NCI-H2029 (cell line): ENCODE measurements at regions not wholly inside any gene's neighbourhood (a gene's known extent, or its start where the extent isn't known, plus 50 kb on each side); places are given as distances from the start of the nearest gene placed in this dataset.
"Not testable (repeated sequence)": the region's sequence is repeated elsewhere in the genome, so short reads cannot be mapped to it uniquely, and the experiment has no call there.

Source experiments
- DNase-seq: peaks from one replicate; lab custom pipeline; 2025; lab: John Stamatoyannopoulos, UW

DNA sequence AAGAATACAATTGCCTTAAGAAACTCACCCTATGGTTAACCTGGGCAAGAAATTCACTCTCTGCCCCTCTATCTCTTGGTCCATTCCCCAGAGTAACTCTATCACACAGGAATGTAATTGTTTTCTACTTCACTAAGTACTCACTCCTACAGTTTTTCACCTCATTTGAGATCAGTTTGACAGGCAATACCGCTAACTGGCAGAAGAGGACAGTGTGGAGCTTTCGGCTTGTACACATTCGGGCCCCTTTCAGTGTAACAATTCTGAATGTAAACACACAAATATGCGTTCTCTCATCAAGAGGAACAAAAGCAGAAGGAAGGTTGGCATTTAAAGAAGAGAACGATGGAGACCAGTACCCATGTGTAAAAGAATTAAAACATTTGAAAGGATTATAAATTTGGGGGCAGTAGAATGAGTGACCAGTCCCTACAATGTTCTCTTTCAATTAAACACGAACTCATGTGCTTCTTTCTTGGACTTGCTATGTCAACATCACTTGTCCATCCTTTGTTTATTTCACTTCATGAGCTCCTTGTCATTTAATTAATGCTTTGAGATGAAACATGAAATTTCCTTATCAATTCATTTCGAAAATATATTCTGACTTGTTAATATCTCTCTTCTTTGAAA, 188.5 kb upstream of the GRAMD2B start:
- DNase-seq: peak; percentile 2

DNA sequence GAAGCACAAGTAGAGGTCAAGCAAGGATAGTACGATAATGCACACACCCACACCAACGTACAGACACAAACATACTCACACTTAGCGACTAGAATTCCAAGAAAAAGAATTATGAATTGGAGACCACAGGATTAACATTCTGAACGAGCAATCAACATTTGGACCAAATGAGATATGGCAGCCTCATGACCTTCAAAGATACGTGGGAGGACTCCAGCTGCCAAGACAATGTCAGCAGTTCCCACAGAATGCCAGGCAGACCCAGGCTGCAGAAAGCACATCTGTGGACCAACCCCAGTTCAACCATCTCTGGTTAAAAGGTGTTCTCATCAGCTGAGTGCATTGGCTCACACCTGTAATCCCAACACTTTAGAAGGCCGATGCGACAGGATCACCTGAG, 187.6 kb upstream of the GRAMD2B start:
- DNase-seq: no peak

DNA sequence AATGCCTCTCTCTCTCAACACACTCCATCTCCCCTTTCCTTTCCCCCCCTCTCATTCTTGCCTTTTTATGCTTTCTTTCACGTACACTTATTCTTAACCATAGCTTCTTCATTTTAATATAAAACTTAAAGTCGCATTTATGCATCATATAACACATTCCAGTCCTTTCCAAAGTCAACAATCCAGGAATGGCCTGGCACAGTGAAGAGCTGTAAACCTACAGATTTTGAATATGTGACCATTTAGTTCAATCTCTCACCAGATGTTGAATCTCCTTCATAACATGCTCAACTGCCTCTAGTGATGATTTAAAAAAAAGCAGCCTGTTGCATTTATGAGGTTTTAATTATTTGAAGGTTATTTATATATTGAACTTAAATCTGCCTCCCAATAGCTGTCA, 186.2 kb upstream of the GRAMD2B start:
- DNase-seq: no peak

DNA sequence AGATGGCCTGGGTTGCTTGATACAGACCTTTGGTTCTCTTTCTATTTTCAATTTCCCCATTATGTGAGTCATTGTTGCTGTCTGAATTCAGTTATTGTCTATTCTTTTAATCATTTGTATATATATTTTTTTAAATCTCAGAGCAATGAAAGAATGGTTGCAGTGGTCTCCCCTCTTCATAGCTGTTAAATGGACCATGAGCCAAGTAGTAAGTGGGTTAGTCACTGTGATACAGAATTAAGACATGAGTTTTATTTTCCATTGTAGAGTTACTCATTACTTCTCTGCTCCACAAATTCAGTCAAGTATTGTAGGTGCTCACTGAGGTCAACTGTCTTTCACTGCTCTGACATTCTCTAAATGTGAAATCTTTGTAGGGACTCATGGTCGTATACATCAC, 174.6 kb upstream of the GRAMD2B start:
- DNase-seq: no peak

DNA sequence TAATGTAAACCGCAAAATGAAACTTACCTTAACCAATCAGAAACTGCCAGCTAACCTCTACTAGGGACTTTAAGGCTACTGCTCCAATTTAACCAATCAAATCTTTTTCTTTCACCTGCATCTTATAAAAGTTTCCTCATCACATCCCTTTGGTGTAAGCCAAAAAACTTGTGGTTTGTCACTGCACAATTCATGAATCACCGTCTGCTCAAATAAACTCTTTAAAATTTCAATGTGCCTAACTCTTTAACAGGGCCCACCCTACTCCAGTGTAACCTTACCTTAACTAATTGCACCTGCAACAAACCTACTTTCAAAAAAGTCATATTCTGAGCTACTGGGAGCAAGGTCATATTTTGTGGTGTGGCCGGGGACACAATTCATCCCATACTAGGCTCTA, 172.2 kb upstream of the GRAMD2B start:
- DNase-seq: no peak

DNA sequence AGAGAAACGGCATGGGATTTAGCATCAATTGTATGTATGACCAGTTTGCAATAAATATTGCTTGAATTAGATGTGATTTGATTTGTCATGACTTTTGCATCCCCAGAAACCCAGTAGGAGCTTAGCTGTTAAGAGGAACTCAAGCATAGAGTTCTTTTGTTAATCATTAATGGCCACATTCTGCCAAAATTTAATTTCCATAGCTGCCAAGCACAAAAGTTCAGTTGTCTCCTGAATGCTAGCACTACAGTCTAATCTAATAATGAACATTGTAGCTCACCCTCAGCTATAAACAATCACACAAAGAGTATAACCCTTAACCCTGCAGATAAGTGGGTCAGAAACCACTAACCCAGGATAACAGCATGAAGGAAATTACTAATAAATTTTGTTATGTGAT, 169.8 kb upstream of the GRAMD2B start:
- no peak for DNase-seq

DNA sequence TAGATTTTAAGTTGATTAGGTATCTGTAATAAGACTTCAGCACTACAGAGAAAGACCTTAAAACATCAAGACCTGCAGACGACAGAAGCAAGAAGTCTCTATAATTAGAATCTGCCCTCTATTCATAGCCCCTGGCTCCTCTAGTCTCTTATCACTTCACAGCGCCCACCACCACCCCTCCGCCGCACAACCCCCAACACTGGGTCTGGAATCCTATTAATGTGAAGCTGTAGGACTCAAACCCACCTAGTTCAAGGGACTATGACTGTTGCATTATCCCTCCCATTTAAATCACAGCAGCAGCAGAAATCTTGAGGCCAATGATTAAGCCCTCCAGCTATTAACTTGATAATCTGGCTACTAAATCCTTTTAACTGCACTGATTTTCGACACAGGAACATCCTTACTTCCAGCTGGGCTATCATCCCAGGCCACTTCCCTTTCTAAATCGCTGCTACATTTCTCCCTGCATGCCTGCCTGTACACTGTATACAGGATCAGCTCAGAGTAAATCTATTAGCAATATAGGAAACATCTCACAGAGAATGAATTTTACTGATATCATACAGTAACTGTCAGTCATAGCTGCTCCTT, 159.5 kb upstream of the GRAMD2B start:
- DNase-seq: no peak

DNA sequence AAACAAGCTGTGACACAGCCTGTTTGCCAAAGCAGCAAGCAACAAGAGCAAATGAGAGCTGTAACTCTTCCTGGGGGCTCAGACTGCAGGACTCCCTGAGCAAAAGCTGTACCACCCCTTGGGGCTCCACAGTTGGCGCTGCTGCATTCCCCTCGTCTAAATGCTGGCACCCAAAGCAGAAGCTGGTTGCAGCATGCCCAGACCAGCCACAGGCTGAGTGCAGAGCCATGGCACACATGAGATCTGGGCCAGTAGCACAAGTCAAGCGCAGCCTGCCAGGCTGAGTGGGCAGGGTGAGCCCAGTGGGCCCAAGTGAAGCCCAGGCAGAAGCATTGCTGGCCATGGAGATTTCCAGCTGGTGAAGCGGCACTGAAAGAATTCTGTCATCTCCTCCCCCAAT, 157.3 kb upstream of the GRAMD2B start:
- DNase-seq: no peak

DNA sequence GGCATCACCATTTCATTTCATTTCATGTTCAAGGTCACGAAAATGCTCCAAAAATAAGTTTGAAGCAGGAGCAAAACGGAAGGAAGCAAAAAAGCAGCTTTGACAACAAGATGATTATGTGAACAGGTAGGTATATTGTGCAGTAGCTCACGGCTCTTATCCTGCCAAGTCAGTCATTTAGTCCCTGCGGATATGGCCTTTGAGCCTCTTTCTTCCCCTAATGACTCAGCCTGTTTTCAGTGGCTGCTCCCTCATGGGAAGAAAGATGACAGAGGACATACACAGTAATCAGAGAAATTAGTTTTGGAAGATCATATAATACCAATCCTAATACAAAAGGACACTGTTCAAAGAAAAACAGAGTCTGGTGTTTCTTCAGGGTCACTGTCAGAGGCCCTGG, 155.8 kb upstream of the GRAMD2B start:
- DNase-seq: no peak

DNA sequence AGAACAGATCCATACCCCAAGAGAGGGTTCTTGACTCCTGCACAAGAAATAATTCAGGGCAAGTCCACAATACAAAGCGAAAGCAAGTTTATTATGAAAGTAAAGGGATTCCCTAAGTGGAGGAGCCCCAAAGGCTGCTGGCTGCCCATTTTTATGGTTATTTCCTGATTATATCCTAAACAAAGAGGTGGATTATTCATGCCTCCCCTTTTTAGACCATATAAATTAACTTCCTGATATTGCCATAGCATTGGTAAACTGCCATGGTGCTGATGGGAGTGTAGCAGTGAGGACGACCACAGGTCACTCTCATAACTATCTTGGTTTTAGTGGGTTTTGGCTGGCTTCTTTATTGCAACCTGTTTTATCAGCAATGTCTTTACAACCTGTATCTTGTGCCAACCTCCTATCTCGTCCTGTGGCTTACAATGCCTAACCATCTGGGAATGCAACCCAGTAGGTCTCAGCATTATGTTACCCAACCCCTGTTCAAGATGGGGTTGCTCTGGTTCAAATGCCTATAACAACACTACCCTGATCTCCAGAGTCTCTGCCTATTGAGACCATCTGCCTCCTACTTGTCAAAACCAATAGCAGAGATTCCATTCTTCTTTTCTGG, 154.4 kb upstream of the GRAMD2B start:
- DNase-seq: no peak

DNA sequence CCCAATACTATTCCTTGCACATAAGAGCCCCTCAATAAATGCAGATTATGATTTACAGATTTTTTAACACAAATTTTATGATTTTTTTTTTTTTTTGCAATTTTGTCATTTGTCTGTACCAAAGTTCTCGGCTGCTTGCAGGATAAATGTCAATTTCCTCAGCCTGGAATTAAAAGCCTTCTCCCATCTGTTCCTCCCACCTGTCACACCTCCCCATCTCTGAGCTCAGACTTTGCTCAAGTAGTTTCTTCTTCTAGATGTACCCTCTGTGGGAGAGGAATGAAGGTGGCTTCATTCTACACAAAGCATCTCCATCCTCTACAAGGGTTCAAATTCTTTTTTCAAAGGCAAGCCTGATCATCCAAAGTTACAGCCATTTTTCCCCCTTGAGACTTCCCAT, 153.7 kb upstream of the GRAMD2B start:
- DNase-seq: no peak

DNA sequence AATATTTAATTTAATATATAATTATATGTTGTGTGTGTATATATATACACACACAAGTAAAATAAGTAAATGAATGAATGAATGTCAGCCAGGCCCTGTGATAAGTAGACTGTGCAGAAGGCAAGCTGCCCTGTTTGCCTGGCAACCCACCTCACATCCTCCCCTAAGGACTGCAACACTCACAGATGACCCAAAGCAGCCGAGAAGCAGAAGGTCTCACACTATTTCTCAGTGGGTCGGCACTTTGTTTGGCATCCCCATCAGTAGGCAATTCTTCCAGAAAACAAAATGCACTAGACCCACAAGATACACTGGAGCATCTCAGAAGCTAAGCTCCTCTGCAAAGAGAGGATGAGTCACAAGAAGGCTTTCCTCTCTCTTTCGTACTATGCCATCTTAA, 152.1 kb upstream of the GRAMD2B start:
- DNase-seq: no peak

DNA sequence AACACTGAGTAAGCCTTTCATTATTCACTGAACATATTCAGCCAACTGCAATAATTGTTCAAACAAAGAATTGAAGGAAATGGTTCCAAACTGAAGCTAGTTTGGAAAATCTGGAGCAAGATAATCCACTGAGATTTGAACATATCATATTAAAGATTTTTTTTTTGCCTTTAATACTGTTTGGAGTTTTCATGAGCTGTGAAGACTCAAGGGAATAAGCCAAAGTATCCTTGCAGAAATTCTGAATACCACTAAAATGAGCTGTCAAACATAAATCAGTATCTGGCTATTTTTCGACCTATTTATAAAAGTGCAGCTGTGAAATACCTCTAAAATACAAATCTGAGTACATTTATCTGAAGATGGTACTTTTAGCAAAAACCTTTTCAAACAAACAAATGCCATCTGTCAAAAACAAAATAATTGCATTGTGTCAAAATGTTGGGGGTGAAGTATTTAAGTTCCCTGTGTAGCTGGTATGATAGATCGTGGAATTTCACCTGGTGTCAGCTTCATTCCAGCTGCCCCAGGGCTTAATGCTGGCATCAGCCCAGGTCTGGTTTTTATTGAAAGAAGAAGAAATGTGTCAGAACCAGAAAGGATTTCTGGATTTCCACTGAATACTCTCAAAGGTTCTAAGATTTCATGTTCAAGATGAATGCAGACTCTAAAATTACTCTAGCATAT, 149.0 kb upstream of the GRAMD2B start:
- DNase-seq: no peak

DNA sequence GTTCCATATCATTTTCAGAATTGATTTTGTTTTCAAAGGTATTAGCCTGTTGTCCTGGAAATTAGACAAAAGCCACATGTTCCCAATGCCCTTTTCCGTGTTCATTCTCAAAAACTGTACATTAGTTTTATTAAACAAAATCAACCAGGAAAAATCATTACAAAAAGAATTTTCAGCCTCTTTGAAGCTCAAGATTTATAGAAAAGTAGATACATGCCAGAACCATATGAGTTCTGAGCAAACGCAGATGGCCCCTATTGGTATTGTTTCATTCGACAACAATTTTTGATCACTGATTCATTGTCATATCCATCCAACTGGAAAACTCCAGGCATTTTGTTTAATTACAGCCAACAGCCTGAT, 148.5 kb upstream of the GRAMD2B start:
- DNase-seq: no peak

DNA sequence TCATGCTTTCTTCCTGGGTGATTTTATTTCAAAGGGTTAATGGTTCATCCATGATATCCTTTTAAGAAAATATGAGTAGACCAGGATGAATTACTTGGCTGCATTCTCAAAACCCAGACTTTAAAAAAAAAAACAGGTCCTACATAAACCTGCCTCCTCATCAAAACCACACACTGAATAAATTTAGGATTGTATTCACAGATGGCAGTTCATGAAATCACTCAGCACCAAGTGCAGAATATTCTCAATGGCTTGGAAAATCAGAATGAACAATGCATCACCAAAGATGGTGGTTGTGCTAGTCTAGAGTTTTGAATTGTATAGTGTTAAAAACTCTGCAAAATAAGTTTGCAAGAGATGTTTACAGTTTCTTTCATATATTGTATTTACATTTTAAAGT, 145.4 kb upstream of the GRAMD2B start:
- DNase-seq: no peak

DNA sequence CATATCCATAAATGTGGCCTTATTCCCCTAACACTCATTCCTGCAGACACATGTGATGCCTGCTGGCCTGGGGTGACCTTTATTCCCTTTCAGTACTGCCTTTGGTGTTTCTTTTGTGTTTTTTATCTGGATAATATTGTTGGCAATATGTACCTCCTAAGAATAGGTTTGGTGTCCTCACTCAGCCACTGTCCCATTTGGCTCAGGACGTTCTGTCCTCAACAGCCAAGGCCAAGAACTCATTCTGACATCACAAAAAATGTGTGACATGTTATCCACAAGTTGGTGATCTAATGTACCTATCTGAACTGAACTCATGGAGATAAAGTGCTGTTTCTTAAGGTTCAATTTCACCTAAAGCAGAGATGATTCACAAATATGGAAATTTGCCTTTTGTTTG, 142.9 kb upstream of the GRAMD2B start:
- DNase-seq: no peak

DNA sequence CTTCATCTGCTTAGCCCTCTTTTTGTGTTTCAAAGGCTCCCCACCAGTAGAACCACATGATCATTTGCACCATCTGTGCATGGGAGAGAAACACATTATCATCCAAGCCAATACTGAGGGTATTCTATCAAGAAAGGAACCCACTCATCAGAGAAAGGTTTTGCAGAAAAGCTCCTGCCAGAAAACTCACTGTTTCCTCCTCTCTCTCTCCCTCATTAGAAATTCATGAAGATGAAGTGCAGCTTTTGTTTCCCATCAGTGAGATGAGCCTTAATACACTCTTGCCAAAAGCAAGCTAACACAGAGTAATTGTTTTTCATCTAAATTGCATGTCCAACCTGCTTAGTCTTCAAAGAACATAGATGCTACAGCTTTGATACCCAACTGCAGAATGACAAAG, 142.4 kb upstream of the GRAMD2B start:
- DNase-seq: no peak

DNA sequence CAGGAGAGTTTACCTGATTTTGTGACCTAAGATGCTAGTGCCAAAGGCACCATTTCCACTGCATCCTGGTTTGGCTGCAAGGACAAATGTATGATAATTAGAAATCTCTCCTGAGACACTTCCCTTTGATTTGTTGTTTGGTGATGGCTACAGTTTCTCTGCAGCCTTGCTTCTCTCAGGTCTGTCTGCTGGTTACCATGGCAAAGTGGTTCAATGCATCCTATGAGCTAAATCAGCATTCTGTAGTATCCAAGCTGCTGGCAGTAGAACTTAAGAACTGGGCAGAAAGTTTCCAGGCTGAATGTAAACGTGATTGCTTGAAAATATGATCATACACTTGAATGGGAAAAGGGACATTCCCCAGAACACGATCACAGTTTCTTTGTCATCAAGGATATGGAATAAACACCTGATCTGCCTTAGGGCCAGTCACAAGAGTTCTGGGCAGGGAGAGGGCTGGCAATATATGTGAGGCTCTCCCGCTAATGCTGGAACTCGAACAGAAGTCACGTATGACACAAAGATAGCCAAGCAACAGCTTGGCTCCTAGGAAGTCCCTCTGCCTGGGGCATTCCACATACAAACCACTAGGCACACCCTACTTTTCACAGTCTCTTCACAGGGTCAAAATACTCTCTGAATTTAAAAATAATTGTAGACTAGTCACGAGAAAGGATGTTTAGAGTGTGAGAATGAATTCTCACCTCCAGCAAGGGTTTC, 138.1 kb upstream of the GRAMD2B start:
- DNase-seq: no peak

DNA sequence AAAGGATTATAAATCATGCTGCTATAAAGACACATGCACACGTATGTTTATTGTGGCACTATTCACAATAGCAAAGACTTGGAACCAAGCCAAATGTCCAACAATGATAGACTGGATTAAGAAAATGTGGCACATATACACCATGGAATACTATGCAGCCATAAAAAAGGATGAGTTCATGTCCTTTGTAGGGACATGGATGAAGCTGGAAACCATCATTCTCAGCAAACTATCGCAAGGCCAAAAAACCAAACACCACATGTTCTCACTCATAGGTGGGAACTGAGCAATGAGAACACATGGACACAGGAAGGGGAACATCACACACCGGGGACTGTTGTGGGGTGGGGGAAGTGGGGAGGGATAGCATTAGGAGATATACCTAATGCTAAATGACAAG, 127.1 kb upstream of the GRAMD2B start:
- DNase-seq: not testable (repeated sequence)

DNA sequence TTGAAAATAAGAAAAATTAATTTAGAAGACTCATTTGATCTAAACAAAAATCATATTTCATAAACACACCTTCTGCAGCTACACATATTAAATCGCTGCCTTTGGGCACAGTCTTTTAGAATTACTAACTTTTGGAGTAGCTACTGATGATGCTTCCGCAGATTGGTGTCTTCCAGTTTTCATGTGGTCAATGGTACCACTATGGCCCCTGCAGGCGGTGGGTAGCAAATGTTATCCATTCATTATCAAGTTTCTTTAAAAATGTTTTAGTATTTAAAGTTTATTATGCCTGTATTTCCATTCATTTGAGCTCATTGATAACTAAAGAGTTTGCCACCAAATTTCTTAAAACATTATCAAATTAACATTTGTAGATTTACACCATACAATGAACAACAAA, 122.9 kb upstream of the GRAMD2B start:
- DNase-seq: no peak

DNA sequence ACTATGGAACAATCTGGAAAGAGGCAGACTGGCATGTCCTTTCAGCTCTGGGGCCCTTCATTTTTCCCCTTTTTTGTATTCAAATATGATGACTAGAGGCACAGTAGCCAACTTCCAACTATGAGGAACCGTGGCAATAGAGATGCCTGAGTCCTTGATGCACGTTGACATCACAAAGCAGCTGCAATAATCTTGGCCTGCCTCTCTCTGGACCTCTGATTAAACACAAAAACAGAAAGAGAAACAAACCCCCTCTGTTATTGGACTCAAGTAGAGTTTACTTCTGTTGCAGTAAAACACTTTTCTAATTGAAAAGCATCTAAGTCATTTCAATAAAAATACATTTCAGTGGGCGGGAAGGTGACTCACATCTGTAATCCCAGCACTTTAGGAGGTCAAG, 122.2 kb upstream of the GRAMD2B start:
- no peak for DNase-seq

DNA sequence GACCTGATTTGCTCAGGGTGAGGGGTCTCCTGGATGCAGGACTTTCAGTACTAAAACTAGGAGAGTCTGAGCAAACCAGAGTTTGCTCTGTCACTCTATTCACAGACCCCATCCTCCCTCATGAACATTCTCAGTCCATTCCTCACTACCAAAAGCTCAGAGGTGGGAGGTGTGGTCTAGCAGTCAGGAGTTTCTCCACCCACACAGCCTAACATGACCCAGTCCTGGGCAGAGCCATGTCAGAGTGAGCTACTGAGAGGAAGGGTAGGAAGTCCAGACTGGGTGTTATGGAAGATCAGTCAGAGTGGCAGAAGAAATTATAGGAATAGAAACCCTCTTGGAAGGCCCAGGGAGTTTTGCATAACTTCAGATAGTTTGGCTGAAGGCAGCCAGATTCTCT, 113.3 kb upstream of the GRAMD2B start:
- DNase-seq: no peak

DNA sequence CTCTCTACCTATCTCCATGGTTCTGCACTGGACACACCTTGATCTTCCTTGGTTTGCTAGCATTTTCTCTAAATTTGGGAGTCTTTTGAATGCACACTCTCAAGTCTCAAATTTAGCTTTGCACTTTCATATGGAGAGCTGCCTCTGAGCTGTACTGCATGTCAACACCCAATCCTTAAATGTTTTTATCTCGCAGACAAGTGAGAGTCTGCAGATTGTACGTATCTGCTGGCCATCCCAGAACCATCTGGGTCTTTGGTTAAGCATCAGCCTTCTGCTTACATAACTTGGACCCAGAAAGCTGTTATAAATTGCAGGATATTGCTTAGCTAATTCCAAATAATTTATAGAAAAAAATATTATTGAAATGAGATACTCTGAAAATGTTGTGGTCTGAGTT, 111.4 kb upstream of the GRAMD2B start:
- no peak for DNase-seq
